GM18519 (cell line): ENCODE measurements at regions not wholly inside any gene's neighbourhood (a gene's known extent, or its start where the extent isn't known, plus 50 kb on each side); places are given as distances from the start of the nearest gene placed in this dataset.

Experiments
- ATAC-seq: cut with Tn5 transposase; IDR thresholded peaks from one replicate; pipeline ENCODE4 v1.9.1; 2021; ENCODE audit warnings: mild to moderate bottlenecking, moderate library complexity; ENCODE audit not compliant: unreplicated experiment, low FRiP score

DNA sequence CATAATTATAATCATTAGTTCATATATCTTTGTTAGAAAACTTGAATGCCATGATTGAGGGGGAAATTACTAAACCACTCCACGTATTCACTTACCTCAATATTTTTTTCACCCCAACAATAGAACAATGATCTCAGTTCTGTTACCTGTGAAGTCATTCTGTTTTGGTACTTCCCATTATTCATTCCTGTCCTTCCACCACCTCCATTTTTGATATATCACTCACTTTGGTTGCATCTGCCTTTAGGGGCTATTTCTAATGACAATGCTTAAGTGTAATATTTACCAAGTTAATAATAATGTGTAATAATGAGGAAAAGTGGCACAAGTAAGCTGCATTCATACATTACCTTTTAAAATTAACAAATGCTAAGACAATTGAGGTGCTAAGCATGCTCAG, 218.4 kb downstream of the SPATA31D1 start:
- no peak for ATAC-seq

DNA sequence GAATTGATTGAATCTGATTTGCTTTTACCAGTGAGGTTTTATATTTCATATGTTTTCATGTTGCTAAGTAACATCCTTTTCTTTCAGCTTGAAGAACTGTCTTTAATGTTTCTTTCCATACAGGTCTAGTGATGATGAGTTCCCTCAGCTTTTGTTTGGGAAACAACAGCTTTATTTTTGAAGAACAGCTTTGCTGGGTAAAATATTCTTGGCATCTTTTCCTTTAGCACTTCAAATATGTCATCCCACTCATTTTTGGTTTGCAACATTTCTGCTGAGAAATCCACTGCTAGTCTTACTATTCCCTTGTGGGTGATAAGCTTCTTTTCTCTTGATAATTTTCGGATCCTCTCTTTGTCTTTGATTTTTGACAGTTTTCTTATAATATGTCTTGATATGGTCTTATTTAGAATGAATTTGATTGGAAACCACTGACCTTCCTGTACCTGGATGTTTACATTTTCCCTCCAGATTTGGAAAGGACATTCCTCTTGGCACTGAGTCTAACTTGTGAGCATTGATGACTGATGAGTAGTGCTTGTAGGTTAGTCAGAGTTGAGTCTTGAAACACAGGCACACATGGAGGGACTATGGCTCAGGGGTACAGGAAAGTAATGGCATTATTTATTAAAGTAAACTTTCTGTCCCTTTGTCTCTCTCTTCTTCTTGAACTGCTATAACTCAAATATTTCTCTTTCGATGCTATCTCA, 220.3 kb downstream of the SPATA31D1 start:
- ATAC-seq, result no peak

DNA sequence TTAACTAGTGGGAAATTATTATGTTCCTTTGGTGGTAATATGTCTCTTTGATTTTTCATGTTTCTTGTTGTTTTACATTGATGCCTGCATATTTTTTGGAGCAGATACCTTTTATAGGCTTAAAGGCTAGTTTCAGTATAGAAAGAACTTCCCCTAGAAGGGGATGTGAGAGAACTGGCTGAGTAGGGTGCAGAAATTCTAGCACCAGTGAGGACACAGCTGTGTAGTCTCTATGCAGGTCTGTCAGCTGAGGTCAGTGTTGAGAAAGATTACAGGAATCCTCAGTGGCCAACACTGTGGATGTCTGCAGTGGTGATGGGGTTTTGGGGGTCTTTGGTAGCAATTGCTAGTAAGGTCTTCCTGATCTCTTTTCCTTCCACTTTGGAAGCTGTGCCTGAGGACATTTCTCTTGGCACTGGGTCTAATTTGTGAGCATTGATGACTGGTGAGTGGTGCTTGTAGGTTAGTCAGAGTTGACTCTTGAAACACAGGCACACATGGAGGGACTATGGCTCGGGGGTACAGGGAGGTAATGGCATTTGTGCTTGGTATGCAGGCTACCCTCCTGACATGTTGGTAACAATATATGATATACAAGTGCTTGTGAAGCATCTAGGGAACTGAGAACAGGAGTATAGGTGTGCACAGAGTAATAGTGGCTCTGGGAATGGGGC, 221.4 kb downstream of the SPATA31D1 start:
- ATAC-seq, result peak; percentile 63

DNA sequence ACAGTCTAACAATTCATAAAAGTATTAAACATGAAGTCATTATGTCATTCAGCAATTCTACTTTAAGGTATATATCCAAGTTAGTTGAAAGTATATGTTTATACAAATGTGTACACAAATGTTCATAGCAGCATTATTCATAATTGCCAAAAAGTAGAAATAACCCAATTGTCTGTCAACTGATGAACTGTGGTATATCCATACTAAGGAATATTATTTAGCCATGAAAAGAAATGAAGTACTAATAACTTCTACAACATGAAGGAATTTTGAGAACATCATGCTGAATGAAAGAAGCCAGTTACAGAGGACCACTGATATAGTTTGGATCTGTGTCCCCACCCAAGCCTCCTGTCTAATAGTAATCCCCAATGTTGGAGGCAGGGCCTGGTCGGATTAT, 224.3 kb downstream of the SPATA31D1 start:
- ATAC-seq, result no peak

DNA sequence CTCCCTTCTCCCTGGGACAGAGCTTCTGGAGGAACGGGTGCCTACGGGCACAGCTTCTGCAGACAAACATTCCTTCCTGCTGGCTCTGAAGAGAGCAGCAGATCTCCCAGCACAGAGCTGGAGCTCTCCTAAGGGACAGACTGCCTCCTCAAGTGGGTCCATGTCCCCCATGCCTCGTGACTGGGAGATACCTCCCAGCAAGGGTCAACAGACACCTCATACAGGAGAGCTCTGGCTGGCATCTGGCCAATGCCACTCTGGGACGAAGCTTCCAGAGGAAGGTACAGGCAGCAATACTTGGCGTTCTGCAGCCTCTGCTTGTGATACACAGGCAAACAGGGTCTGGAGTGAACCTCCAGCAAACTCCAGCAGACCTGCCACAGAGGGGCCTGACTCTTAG, 227.9 kb downstream of the SPATA31D1 start:
- no peak for ATAC-seq

DNA sequence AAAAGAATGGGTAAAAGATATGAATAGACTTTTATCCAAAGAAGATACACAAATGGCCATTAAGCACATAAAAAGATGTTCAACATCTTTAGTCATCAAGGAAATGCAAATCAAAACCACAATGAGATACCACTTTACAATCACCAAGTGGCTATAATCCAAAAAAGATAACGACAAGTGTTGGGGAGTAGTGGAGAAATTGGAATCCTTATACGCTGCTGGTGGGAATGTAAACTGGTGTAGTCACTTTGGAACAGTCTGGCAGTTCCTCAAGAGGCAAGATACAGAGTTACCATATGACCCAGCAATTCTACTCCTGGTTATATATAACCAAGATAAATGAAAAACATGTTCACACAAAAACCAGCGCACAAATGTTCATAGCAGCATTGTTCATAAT, 234.9 kb downstream of the SPATA31D1 start:
- ATAC-seq, result no peak

DNA sequence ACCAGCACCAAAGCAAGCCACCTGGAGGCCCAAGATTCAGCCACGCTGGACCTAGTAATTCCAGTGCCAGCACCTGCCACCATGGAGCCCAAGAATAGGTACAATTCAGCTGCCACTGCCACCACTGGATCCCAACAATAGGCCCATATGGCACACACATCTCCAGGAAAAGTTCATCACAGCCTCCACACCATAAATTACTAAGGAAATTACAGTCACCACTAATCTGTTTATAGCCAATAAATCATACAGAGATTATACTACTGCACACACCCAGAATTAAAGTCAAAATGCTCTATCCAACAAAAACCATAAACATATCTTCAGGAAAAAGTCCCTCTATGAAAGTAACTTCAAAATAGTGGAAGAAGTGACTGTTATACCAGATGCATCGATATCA, 242.8 kb downstream of the SPATA31D1 start:
- no peak for ATAC-seq

DNA sequence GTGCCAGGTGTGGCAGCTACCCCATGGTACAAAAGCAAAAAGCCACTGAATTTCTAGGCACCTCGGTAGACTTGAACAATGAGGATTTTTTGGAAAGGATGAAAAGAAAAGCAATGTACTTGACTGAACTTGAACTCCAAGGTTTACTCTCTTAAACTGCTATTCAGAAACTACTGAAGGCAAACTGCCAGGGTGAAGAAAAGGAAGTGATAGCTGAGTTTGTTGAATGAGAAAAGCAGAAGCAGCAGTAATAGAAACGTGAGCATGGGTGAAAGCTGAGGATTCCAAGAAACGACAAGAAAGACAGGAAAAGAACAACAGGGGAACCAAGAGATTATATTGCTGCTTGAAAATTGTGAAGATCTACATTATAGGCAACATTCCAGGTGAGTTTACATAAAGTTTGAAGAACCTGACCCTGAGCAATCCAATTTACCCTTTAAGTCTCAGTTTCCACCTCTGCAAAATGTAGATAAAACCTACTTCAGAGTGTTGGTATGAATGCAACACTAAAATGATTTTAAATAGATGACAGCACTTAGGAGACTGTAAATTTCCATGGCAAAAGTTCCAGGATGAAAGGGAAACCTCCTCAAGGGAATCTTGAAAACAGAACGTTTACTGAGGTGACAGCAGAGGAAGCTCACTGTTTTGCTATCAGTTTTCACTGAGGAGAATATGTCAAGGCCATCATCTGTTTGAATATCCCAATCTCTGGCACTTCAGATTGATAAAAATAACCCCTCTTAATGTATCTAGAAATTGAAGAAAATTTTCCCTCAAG, 245.8 kb downstream of the SPATA31D1 start:
- no peak for ATAC-seq

DNA sequence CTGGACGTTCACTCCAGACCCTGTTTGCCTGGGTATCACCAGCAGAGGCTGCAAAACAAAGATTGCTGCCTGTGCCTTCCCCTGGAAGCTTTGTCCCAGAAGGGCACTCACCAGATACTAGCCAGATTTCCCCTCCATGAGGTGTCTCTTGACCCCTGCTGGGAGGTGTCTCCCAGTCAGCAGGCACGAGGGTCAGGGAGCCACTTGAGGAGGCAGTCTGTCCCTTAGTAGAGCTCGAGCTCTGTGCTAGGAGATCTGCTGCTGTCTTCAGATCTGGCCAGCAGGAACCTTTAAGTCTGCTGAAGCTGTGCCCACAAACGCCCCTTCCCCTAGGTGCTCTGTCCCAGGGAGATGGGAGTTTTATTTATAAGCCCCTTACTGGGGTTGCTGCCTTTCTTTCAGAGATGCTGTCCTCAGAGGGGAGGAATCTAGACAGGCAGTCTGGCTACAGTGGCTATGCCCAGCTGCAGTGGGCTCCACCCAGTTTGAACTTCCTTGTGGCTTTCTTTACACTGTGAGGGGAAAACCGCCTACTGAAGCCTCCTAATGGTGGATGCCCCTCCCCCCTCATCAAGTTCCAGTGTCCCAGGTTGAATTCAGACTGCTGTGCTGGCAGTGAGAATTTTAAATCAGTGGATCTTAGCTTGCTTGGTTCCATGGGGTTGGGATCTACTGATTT, 253.9 kb downstream of the SPATA31D1 start:
- ATAC-seq, result no peak

DNA sequence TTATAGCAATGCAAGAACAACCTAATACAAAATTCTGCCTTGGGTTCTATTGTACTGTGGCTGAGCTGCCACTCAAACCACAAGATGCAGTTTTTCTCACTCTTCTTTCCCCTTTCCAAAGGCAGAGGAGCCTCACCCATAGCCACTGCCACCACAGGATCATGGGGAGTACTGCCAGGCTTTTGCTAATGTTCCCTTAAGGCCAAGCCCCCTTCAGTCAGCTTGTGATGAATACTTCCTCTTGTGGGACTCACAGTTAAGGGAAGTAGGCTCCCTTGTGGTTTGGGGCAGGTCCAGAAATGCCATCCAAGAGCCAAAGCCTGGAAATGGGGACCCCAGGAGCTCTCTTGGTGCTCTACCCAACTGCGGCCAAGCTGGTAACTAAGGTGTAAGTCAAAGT, 258.7 kb downstream of the SPATA31D1 start:
- ATAC-seq, result no peak

DNA sequence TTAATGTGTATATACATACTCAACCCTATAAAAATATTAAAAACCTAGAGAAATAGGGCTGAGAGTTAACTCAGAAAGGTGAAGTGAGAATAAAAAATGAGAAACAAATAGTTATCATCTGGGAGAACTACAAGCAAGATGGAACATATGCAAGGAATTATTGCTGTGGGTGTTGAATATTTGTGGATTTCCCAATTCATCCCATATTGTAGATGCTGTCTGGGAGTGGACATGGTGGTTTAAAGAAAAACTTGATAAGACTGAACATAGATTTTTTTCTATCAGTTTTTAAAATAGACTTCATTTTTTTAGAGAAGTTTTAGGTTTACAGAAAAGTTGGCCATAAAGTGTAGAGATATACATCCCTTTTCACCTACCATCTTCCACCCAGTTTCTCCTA, 263.5 kb downstream of the SPATA31D1 start:
- no peak for ATAC-seq

DNA sequence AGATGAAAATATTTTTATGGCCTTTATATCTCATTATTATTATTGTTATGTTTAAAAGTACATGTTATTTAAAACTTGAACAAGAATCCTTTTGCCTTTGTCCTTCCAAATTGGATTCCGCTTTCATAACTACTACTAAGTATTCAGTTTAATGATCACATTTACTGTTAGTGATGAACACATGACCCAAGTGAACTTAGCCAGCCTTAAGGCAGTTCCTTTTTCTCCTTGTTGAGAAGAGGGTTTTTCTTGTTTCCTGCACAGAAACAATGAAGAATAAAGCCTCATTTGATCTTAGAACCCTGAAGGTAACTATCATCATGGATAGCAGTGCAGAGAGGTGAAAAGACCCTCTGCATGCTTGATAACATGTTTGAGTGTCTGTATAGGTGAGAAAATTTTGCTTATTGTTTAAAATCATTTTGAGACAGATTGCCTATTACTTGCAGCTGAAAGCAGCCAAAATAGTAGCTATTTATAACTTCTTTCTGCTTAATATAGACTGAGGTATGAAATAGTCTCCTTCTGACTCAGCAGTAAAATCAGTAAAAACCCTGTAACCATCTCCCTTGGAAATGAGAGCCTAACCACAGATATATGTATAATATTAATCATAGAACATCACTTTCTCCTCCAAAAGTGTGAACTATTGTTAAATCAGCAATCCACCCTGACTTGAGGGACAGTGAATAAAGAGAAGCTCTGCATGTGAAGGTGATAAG, 266.2 kb downstream of the SPATA31D1 start:
- ATAC-seq, result peak; percentile 73

DNA sequence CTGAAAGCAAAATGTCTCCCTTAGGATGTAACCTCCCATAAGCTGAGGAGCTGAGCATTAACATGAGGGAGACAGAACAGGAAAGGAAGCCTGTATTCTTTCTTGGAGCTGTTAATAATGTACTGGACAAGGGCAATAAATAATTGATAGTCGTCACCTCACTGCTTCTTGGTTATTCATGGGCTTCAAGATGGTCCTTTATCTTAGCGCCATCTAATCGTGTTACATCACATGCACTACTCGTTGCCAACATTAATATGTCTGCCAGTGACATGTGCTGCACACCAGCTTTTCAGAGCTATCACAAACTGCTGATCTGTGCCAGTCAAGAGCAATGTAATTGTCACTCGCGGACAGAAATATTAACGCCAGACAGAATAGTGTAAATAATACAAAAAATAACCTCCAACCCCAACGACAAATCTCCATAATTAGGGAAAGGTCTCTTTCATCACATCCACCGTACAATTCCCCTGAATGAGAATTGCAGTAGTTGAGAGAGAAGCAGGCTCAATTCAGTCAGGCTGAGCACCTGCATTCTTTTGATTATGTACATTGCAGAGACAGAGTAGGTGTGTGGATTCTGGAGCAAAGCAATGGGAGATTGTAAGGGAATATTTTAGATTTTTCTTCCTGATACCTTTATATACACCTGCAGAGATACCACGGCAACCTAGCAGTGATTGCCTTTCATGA, 267.1 kb downstream of the SPATA31D1 start:
- ATAC-seq, result no peak

DNA sequence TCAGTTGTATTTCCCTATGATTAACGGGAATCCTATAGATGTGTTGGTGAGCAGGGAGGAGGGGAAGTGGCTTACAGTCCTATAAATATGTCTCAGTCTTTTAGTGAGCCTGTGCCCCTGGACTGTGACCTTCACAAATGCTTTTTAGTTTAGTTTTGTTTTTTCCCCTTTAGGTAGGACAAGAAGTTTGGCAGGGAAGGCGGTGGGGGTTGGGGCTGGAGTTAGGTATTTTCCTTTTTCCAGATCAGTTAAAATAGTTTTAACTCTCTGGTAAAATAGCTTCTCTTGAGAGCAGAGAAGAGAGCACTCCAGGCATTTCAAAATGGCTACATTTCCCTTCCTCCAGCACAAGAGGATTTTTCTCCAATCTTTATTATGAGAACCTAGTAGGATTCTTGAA, 272.1 kb downstream of the SPATA31D1 start:
- ATAC-seq, result no peak

DNA sequence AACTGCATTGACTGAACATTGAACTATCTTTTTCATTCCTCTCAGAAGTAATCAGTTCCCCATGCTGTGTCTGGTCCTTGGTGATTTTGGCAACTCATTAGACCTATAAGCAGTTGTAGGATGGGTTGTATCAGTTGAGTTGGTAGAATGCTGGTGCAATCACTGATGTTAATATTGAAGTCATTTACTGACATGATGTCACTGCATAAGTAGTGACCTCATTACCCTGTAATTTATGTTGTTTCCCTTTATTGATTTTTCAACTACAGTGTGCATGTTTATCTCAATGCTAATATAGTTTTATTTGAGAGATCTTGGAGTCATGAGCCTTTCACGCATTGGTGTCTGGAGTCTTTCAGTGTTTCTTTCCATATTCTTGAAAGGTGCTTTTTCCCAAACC, 275.0 kb downstream of the SPATA31D1 start:
- no peak for ATAC-seq

DNA sequence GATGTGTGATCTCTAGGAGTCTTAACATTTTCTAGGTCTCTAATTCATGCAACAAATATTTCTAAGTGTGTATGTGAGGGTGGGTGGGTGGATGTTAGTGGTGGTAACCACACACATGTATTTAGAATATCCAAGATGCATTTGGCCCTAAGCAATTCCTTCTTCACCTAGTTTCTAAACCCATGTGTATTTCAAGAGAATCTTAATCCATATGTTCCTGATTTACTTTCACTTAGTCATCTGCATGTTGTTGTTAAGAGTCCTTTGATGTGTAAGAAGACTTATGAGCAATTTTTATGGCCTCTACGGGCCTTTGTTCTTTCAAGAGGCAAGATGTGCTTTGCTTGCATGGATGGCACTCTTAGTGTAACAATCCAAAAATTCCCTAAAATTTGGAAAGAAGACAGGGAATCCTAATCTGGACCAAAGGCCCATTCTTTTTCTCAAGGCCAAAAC, 282.6 kb downstream of the SPATA31D1 start:
- ATAC-seq, result no peak

DNA sequence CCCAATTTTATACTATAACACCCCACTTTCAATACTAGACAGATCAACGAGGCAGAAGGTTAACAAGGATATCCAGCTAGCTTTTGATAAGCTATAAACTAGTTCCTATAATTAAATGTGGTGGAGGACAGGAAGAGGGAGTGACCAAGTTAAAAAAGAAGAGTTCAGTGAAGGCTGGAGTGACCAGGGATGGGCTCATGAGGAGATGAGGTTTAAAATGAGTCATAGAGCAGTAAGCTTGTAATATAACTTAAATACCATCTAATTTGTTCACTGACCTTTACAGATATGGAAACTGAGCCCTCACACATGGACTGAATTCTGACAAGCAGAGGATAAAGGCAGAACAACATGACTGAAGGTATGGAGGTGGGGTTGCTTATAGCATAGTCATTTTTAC, 284.5 kb downstream of the SPATA31D1 start:
- no peak for ATAC-seq

DNA sequence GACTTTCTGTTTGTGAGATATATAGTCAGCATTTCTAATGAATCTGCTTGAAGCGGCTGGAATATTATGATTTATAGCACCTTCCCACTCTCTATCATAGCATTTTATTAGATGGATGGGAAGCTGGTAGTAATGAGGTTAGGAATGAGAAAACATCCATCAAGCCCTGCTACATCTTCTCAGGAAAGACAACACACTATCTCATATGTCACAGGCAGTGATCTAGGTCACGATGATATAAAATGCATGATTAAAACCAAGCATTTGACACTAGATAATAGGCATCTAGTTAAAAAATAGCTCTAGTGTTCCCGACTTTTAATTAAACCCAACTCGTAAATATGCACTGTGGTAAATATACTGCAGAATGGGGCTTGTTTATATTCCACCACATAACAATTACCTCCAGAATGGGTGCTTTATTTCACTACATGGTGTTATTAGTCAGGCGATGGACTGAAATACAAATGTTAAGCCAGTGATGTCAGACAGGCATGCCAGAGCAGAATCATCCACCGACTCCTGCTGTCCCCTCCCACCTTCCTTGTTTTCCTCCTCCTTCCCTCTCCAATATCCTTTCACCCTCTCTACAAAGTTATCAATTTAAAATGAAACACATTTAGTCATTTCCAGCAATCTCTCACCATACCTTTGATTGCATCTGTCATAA, 286.8 kb downstream of the SPATA31D1 start:
- no peak for ATAC-seq

DNA sequence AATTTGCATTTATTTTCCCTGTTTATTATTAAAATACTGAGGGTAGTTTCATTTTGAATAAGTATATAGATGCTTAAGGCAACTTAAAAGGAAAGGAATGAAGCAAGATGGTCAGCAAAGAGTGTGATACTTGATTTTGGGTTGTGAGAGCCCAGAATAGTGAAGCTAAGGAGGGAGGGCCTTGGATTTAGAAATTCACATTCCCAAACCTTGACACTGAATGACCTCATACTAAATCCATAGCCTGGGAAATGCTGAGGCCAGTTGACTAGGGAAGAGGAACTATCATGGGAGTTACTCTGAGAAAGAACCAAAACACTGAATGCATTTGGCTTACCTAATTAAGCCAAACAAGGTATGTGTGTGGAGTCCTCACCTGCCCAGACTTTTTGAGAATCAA, 292.5 kb downstream of the SPATA31D1 start:
- ATAC-seq, result no peak
